ENCODE measurements at regions not wholly inside any gene's neighbourhood (a gene's known extent, or its start where the extent isn't known, plus 50 kb on each side); places are given as distances from the start of the nearest gene placed in this dataset.

- no peak for DNase-seq (ENCODE audit: extremely low read depth in 1 of 4, low spot score in 3 of 4)
- H3K27ac ChIP-seq (ENCODE audit: extremely low read depth, low read depth, low read length), result no peak overlapping the region
- in situ Hi-C loops (cut with MboI), result no loop called here
- H3K4me1 ChIP-seq (replicated peaks in 1 of 2; ENCODE audit: control insufficient read depth in 2 of 2, insufficient read depth in 2 of 2, low read length in 2 of 2), result no peaks in the 10 kb centered on the region
- no peaks in the 10 kb centered on the region for H3K79me2 ChIP-seq (ENCODE audit: control insufficient read depth, insufficient read depth, low read length)
- FAIRE-seq, result no peak
- no peaks in the 10 kb centered on the region for H3K36me3 ChIP-seq (ENCODE audit: control insufficient read depth, insufficient read depth, low read length)
- H3K9me1 ChIP-seq (ENCODE audit: control insufficient read depth, insufficient read depth, low read length), result no peaks in the 10 kb centered on the region
- CTCF ChIA-PET (ENCODE audit: low intra/inter-chr PET ratio), result no interaction called here
- TF ChIP-seq POLR3A (IDR thresholded peaks at IDR 0.05; ENCODE audit: borderline replicate concordance, extremely low read depth, insufficient read depth, insufficient read length), result no peak
- no peak for TF ChIP-seq NFATC3 (IDR thresholded peaks at IDR 0.05)
- TF ChIP-seq BRF2 (IDR thresholded peaks at IDR 0.05; ENCODE audit: borderline replicate concordance, insufficient read depth, insufficient read length), result no peak
- TF ChIP-seq POLR2G (IDR thresholded peaks at IDR 0.05; ENCODE audit: low read depth, low read length), result no peak
- TF ChIP-seq ZBTB34 (CRISPR knock-in tag; IDR thresholded peaks at IDR 0.05), result no peak
- no peak for TF ChIP-seq ZNF239 (CRISPR knock-in tag; IDR thresholded peaks at IDR 0.05)
- TF ChIP-seq CEBPZ (IDR thresholded peaks at IDR 0.05; ENCODE audit: borderline replicate concordance, low read depth, low read length), result no peak
- no peak for TF ChIP-seq ZNF707 (CRISPR knock-in tag; conservative IDR thresholded peaks at IDR 0.05)
- no peak for TF ChIP-seq SOX6 (IDR thresholded peaks at IDR 0.05)
- TF ChIP-seq DIDO1 (tag; IDR thresholded peaks at IDR 0.05; ENCODE audit: low read depth), result no peak
- TF ChIP-seq SMAD3 (CRISPR knock-in tag; conservative IDR thresholded peaks at IDR 0.05), result no peak
- no peak for TF ChIP-seq POLR2AphosphoS5 (IDR thresholded peaks at IDR 0.05; ENCODE audit: control insufficient read depth, insufficient read depth, low read depth, low read length)
- no peak for TF ChIP-seq CHCHD3 (CRISPR knock-in tag; IDR thresholded peaks at IDR 0.05)
- no peak overlapping the region for H3K4me2 ChIP-seq (ENCODE audit: insufficient read depth, low read length)
- no TSS peak for BruUV-seq (replicated peaks)
- H3K4me3 ChIP-seq, result no peak overlapping the region
- POLR2A ChIA-PET, result no interaction called here
- H2AFZ ChIP-seq (ENCODE audit: low read depth, low read length), result no peak overlapping the region
- intact Hi-C loops (cut with micrococcal nuclease), result no loop called here
- H3K9me3 ChIP-seq (replicated peaks; ENCODE audit: control insufficient read depth, insufficient read depth, low read depth, low read length), result no peaks in the 10 kb centered on the region
- H3K27me3 ChIP-seq (ENCODE audit: control insufficient read depth in 2 of 2, insufficient read depth in 2 of 2, low read length in 2 of 2), result peaks cover 0 to 13% of the 10 kb centered on the region in 2 experiments; a peak in 2 of 5 replicates
- no peak overlapping the region for H3K9ac ChIP-seq (ENCODE audit: insufficient read depth in 1 of 2, low read depth in 2 of 2, low read length in 2 of 2)
- 0% methylated on average over 3 of the region's 6 CpGs for WGBS (ENCODE audit: insufficient coverage, low coverage, missing lambda C conversion rate)
- ATAC-seq, result no peak
- no peaks in the 10 kb centered on the region for H4K20me1 ChIP-seq (replicated peaks; ENCODE audit: control insufficient read depth, insufficient read depth, low read length)
Observed at GRCh38 chr13:44660050-44660449, 83.9 kb upstream of the TSC22D1 start.
